Fibroblast of lung (primary cell): ENCODE measurements at regions not wholly inside any gene's neighbourhood (a gene's known extent, or its start where the extent isn't known, plus 50 kb on each side); places are given as distances from the start of the nearest gene placed in this dataset.

Experiments
- DNase-seq, 2 donors: peaks; one replicate each; pipeline versions ENCODE4 v3.0.0 to v3.0.0-alpha.2; 2010; ENCODE audit warnings: low read depth in 2 of 2
- H2AFZ ChIP-seq: 2 replicates; pipeline ENCODE4 v1.5.1; 2012; ENCODE audit warnings: low read length, control low read depth, inconsistent platforms
- H3K27ac ChIP-seq: 2 replicates; pipeline ENCODE4 v1.5.1; 2011; ENCODE audit warnings: low read length, control low read depth; ENCODE audit not compliant: insufficient read depth
- H3K27me3 ChIP-seq: 2 replicates; pipeline ENCODE4 v1.5.1; 2011; ENCODE audit warnings: mild to moderate bottlenecking, low read length; ENCODE audit not compliant: control insufficient read depth, insufficient read depth
- H3K36me3 ChIP-seq: 2 replicates; pipeline ENCODE4 v1.5.1; 2011; ENCODE audit warnings: low read length; ENCODE audit not compliant: control insufficient read depth, insufficient read depth
- H3K4me1 ChIP-seq: 2 replicates; pipeline ENCODE4 v1.5.1; 2011; ENCODE audit warnings: low read length; ENCODE audit not compliant: control insufficient read depth, insufficient read depth; ENCODE audit errors: extremely low read depth
- H3K4me2 ChIP-seq: 2 replicates; pipeline ENCODE4 v1.5.1; 2011; ENCODE audit warnings: low read length, control low read depth; ENCODE audit not compliant: insufficient read depth; ENCODE audit errors: extremely low read depth
- H3K4me3 ChIP-seq, 4 experiments: fragments of 200-600 bp in 1 of 4; sonication (generic) in 1 of 4; replicated peaks in 1 of 4; 2 replicates each; pipeline ENCODE4 v1.5.1; 2011 to 2016; ENCODE audit warnings: low read length in 4 of 4, low read depth in 3 of 4, mild to moderate bottlenecking in 3 of 4, control low read depth in 2 of 4, inconsistent platforms in 1 of 4, mixed read lengths in 1 of 4; ENCODE audit not compliant: insufficient read depth in 1 of 4; ENCODE audit errors: control extremely low read depth in 1 of 4
- H3K79me2 ChIP-seq: 2 replicates; pipeline ENCODE4 v1.5.1; 2012; ENCODE audit warnings: mild to moderate bottlenecking, low read length, inconsistent platforms; ENCODE audit not compliant: control insufficient read depth, insufficient read depth
- H3K9ac ChIP-seq: 2 replicates; pipeline ENCODE4 v1.5.1; 2011; ENCODE audit warnings: mild to moderate bottlenecking, low read length, control low read depth; ENCODE audit not compliant: insufficient read depth
- H3K9me3 ChIP-seq: 2 replicates; pipeline ENCODE4 v1.5.1; 2012; ENCODE audit warnings: low read depth, low read length; ENCODE audit not compliant: control insufficient read depth, insufficient read depth
- H4K20me1 ChIP-seq: 2 replicates; pipeline ENCODE4 v1.5.1; 2011; ENCODE audit warnings: low read length; ENCODE audit not compliant: control insufficient read depth, insufficient read depth; ENCODE audit errors: extremely low read depth
- EZH2 ChIP-seq: IDR thresholded peaks from 2 replicates; pipeline ENCODE4 v1.5.1; 2012; ENCODE audit warnings: low read length, control low read depth, mild to moderate bottlenecking; ENCODE audit errors: missing control alignments
- TF ChIP-seq, protein P1 (sequence below), 2 donors: IDR thresholded peaks in 1 of 2; conservative IDR thresholded peaks in 1 of 2; 1 replicate in 1 of 2; 2 replicates in 1 of 2; pipeline ENCODE4 v1.5.1; 2011 to 2012; ENCODE audit warnings: low read length in 2 of 2, control low read depth in 1 of 2, inconsistent platforms in 1 of 2, low read depth in 1 of 2, mild to moderate bottlenecking in 1 of 2

DNA sequence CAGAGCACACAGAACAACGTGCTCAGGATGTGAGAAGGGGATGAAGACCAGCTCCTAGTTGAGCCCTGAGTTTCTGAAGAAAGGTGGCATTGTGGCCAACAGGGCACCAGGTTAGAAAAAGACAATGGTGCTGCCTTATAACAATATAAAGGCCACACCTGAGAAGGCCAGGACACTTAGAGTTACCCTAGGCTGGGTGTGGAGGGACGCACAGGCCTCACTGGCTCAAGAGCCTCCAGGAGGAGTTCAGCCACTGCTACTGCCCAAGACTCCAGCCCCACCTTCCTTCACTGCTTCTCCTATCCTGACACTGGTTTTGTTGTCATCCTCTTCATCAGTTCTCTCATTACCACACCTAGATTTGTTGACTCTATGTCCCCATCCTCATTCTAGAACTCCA lies 55.2 kb upstream of the BEND6 start:
- H3K4me3 ChIP-seq = no peak overlapping the region
- H3K36me3 ChIP-seq = peaks cover 3% of the 10 kb centered on the region
- H2AFZ ChIP-seq = no peak overlapping the region
- no peaks in the 10 kb centered on the region for H3K27me3 ChIP-seq
- H3K9ac ChIP-seq = no peak overlapping the region
- H3K79me2 ChIP-seq = peaks cover 9% of the 10 kb centered on the region
- no peaks in the 10 kb centered on the region for H3K9me3 ChIP-seq
- DNase-seq = no peak
- H3K27ac ChIP-seq = peak overlapping the region; percentile 43
- peaks cover 4% of the 10 kb centered on the region for H3K4me1 ChIP-seq
- TF ChIP-seq, protein P1, sequence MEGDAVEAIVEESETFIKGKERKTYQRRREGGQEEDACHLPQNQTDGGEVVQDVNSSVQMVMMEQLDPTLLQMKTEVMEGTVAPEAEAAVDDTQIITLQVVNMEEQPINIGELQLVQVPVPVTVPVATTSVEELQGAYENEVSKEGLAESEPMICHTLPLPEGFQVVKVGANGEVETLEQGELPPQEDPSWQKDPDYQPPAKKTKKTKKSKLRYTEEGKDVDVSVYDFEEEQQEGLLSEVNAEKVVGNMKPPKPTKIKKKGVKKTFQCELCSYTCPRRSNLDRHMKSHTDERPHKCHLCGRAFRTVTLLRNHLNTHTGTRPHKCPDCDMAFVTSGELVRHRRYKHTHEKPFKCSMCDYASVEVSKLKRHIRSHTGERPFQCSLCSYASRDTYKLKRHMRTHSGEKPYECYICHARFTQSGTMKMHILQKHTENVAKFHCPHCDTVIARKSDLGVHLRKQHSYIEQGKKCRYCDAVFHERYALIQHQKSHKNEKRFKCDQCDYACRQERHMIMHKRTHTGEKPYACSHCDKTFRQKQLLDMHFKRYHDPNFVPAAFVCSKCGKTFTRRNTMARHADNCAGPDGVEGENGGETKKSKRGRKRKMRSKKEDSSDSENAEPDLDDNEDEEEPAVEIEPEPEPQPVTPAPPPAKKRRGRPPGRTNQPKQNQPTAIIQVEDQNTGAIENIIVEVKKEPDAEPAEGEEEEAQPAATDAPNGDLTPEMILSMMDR (conservative IDR thresholded peaks at IDR 0.05 in 1 of 2, IDR thresholded peaks at IDR 0.05 in 1 of 2; ENCODE audit: low read depth in 1 of 2, low read length in 2 of 2) = no peak
- no peak for TF ChIP-seq EZH2
- no peak overlapping the region for H3K4me2 ChIP-seq
- no peaks in the 10 kb centered on the region for H4K20me1 ChIP-seq

DNA sequence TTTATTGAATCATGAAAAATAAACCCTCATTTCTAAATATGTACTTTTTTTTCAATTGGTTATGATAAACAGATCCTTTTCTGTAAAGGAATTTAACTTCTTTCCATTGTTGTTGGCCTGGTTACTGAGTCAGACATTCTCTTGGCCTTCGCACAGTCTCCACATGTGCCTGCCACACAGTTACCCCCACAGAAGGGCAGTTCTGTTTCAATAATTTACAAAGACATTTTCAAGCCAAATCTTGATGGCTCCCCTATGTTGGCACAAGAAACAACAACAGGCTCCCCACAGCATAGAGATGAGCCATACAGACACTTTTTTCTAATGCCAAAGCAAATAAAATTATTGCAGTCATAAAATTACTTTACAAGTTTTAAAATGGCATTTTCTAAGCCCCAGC lies 55.6 kb upstream of the BEND6 start:
- H3K4me2 ChIP-seq = no peak overlapping the region
- peak; percentile 42 to 69 for DNase-seq
- TF ChIP-seq, protein P1 (conservative IDR thresholded peaks at IDR 0.05 in 1 of 2, IDR thresholded peaks at IDR 0.05 in 1 of 2; ENCODE audit: low read depth in 1 of 2, low read length in 2 of 2) = no peak
- TF ChIP-seq EZH2 = no peak
- H3K4me3 ChIP-seq = no peak overlapping the region
- no peak overlapping the region for H3K9ac ChIP-seq
- peaks cover 9% of the 10 kb centered on the region for H3K79me2 ChIP-seq
- H3K27ac ChIP-seq = peak overlapping the region; percentile 43
- no peaks in the 10 kb centered on the region for H3K9me3 ChIP-seq
- H3K4me1 ChIP-seq = peaks cover 4% of the 10 kb centered on the region
- H2AFZ ChIP-seq = no peak overlapping the region
- no peaks in the 10 kb centered on the region for H3K27me3 ChIP-seq
- peaks cover 3% of the 10 kb centered on the region for H3K36me3 ChIP-seq
- no peaks in the 10 kb centered on the region for H4K20me1 ChIP-seq

DNA sequence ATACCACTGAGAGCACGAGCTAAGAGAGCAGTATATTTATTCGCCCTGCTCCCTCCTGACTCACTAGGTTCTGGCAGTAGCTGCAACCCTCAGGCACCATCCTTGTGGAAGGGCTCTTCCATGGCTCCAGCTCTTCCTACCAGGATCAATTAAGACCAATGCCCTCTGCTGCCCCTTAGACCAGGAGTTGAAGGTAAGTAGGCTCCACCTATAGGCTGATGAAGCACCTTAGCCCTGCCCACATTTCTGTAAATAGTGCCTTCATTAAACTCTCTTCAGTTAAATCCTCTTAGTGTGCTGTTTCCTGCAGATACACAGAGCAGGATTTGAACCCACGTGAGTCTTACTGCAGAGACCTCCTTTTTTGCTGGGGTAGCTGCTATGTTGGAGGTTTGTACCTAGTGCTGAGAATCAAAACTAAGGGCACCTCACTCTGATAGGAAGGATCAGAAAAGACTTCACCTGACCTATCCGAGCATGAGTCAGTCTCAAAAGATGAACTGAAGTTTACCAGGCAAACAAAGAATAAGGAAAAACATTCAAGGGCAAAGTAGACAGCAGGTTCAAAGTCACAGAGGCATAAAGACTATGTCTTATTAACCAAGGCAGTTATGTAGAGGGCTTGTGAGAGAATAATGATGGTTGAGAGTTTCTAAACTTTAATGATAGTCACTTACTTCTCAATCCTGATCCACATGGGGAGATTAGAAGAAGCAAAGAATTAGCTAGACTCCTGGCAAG lies 56.9 kb upstream of the BEND6 start:
- Histone ChIP-seq H3K4me2 (no peak overlapping the region), H3K4me3 (no peak overlapping the region), H3K36me3 (peaks cover 3% of the 10 kb centered on the region), H2AFZ (no peak overlapping the region), H4K20me1 (no peaks in the 10 kb centered on the region), H3K27me3 (no peaks in the 10 kb centered on the region), H3K9ac (no peak overlapping the region), H3K9me3 (no peaks in the 10 kb centered on the region), H3K4me1 (peaks cover 4% of the 10 kb centered on the region), H3K27ac (no peak overlapping the region), H3K79me2 (peaks cover 4% of the 10 kb centered on the region)
- TF ChIP-seq, protein P1 (conservative IDR thresholded peaks at IDR 0.05 in 1 of 2, IDR thresholded peaks at IDR 0.05 in 1 of 2; ENCODE audit: low read depth in 1 of 2, low read length in 2 of 2) = no peak
- TF ChIP-seq EZH2 = no peak
- DNase-seq = no peak
